GM21825 (cell line): ENCODE measurements at regions not wholly inside any gene's neighbourhood (a gene's known extent, or its start where the extent isn't known, plus 50 kb on each side); places are given as distances from the start of the nearest gene placed in this dataset.
"Not testable (repeated sequence)": the region's sequence is repeated elsewhere in the genome, so short reads cannot be mapped to it uniquely, and the experiment has no call there.

Experiments used
- ATAC-seq: cut with Tn5 transposase; IDR thresholded peaks from one replicate; pipeline ENCODE4 v1.9.1; 2021; ENCODE audit warnings: mild to moderate bottlenecking, moderate library complexity; ENCODE audit not compliant: unreplicated experiment

DNA sequence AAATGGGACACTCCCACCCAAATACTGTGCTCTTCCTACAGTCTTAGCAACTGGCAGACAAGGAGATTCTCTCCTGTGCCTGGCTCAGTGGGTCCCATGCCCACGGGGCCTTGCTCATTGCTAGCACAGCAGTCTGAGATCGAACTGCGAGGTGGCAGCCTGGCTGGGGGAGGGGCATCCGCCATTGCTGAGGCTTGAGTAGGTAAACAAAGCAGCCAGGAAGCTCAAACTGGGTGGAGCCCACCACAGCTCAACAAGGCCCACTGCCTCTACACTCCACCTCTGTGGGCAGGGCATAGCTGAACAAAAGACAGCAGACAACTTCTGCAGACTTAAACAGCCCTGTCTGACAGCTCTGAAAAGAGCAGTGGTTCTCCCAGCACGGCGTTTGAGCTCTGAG lies 174.8 kb downstream of the COL12A1 start:
- not testable (repeated sequence) for ATAC-seq

DNA sequence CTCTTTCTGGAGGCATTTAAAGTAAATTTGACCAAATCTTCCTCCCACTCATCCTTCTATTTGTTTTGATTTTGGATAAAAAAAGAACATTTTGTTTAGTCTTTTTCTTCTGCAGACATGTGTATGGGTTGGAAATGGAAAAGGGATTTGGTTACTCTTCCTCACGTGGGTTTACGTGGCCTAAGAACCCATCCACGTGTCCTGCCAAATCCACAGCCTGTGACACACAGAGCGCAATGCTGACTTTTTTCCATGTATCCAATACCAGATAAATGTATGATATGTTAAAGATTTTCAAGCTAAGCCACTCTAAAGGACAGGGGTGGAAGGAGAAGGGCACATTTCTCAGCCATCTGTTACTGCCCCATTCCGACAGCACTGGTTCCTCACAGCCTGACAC lies 176.5 kb downstream of the COL12A1 start:
- no peak for ATAC-seq

DNA sequence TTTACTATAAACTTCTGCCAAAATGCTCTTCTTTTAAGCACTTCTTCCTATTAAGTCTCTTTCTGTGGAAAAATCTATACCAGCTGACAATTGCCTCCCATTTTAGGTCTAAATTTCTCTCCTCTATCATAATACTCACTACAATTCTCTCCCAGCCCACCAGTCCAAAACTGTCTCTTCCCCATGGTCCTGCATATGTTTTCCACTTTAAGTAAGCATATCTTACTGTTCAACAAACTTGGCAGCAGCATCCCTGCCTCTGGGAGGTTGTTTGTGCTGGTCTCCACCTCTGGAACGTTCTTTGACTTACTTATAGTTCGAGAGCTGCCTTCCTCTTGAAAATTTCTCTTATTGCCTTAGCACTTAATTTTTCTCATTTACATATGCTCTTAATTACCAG lies 180.5 kb downstream of the COL12A1 start:
- no peak for ATAC-seq

DNA sequence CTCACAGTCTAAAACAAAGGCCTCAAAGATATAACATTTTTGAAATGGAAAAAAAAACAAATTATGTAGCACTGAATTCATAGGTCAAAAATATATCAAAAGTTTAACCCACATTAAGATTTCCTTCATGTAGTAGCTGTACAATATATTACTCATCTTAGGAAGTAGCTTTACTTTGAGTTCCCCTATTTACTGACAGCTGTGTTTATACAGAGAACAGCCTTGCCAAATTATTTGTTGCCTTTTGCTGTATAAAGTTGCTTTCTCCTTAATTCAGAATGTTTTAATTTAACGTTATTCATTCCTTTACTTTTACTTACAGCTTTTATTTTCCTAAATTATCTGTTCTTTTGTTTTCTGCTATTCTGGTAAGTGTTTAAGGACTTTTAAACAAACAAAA lies 181.0 kb downstream of the COL12A1 start:
- ATAC-seq = no peak

DNA sequence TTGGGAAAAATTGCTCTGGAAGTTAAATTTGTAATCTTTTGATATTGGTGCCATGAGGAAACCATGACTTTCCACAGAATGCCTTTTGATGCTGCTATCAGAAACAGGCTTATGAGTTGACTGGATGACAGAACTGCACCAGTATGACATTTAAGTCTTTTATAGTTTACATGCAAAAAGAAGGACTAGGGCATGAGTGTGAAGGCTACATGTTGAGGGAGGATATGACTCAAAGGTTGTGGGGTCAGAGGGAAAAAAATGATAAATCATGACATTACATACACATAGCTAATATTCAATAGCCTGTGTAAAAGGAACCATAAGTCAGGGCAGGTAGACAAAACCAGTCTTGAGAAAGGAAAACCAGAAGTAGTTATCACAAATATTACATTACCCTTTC lies 182.2 kb downstream of the COL12A1 start:
- no peak for ATAC-seq

DNA sequence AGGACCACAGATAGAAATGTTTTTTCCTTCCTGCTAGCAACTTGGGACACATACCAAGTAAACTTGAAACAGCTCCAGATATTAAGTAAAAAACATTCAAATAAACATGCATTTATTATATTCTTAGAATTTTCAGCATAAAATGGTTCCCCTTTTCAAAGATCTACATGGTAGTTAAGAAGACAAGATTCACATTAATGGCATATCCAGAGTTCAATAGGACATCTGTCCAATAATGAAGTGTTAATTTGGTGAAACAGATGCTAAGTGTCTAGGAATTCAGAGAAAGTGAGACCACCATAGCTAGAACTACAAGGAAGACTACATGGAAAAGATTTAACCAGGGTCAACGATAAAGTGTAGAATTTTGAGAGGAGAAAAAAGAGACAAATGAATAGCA lies 184.9 kb downstream of the COL12A1 start:
- no peak for ATAC-seq

DNA sequence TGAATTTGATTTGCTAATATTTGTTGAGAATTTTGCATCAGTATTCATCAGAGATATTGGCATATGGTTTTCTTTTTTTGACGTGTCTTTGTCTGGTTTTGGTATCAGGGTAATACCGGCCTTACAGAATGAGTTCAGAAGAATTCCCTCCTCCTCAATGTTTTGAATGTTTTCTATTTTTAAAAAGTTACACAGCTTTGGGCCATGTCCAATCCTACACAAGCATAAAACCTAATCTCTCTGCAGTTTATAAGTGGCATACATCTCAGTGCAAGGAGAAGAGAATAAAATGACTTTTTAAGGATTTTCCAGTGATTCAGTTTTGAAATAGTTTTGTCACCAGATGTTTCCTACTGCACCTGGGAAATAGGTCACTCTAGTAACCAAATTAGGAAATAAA lies 185.5 kb downstream of the COL12A1 start:
- ATAC-seq = no peak

DNA sequence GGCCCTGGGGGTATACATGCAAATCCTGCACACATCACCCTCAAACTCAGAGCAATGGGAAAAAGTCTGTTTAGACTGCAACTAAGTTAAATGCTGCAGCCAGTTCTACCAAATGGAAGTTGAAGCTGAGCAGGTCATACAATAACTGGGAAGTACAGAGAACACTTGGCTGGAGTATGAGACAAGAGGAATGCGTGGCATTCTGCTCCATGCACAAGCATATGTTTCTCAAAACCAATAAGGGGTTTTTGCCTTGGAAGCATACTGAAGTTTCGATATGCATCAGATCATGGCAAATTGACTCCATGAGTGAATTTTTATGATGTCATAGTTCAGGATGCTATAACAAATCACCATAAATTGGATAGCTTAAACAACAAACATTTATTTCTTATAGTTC lies 193.8 kb downstream of the COL12A1 start:
- no peak for ATAC-seq

DNA sequence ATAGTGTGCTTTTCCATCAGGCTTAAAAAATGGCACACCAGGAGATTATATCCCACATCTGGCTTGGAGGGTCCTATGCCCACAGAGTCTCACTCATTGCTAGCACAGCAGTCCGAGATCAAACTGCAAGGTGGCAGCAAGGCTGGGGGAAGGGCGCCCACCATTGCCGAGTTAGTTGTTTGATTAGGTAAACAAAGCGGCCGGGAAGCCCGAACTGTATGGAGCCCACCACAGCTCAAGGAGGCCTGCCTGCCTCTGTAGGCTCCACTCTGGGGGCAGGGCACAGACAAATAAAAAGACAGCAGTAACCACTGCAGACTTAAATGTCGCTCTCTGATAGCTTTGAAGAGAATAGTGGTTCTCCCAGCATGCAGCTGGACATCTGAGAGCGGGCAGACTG lies 201.9 kb downstream of the COL12A1 start:
- ATAC-seq = not testable (repeated sequence)

DNA sequence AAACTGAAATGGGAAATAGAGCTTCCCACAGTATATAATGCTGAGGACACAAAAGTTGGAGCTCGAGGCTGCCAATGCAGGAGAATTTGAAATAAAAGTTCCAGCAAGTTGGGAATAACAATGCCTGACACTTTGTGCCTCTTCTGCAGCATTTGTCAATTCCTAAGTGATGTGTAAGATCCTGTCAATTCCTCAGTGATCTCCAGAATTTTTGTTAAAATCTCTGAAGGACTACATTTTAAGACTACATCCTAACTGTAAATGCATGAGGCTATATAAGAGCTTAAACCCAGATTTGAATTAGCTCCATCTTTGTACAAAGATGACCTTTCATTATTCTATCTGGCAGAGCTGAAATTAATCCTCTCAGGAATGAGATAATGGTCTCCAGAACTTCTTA lies 208.2 kb downstream of the COL12A1 start:
- ATAC-seq = no peak

DNA sequence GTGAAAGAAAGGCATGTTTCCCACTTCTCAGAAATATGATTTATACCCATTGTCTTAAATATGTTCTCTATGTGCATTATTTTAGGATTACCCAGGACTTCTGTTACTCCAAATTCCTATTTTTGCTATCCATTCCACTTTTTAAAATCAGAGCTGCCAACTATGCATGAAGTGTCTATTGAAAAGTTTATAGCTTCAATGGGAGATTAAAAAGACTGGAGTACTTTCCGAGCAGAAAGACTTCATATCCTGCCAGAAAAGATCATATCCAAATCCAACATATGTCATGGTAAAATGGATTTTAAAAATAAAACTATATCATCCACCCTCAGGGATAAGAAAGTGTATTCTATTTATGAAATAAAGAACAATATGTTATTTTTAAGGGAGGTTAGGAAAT lies 212.7 kb downstream of the COL12A1 start:
- ATAC-seq = no peak

DNA sequence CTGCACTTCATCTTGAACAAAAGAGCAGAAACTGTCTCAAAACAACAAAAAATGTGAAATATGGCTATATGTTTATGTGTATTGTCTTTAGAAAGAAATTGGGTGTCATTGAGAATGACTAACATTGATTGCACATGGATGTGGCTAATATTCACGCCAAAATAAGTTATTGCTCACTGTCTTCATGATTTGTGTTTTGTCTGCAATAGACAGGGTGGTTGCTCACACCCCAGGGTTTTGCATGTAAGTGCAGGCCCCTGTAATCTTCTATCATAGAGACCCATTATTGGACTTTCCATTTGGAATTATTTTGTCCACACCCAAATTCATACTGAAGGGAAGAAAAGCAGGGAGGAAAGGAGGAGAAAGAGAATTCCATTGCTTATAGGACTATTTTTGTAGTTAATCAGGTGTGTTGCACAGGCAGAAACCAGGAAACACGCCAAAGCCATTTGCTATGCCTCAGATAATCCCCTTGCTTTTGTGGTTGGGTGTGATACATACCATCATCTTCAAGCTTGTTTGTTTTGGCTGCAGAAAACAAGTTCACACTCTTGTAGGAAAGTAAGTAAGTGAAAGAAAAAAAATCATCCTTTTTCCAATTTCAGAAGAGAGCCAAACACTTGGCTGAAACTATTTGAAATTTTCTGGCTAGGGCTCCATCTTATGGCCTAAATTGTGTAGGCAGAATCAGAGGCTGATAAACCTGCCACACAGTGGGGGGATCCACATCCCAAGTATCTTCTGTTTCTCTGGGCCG lies 214.1 kb downstream of the COL12A1 start:
- no peak for ATAC-seq

DNA sequence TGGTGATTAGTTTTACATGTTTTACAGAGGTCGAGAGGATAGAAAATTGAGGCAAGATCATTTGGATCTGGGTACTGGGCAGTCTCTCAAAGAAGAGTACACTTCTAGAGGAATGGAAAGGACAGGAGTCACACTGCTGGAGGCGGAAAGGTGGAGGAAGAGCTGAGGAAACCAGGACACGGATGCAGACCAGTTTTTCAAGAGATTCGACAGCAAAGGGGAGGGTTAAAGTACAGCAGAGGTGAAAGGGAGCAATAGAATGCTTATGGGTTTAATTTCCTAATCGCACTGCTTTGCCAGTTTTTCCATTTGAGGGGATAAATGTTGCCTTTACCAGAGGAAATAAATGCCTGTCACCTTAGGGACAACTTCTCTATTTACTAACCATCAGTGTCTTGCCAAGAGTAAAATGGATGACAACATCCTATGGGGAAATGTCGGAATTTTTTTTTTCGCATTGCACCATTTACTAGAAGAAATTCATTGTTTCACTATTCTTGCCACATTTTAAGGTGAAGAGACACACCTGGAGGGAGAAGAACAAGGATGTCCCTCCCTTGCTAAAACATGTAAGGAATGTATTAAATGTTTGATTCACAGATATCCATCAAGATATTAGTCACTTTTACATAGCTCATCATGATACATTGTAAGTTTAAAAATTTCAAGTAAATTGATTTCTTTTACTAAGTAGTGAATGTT lies 226.6 kb downstream of the COL12A1 start:
- ATAC-seq = no peak

DNA sequence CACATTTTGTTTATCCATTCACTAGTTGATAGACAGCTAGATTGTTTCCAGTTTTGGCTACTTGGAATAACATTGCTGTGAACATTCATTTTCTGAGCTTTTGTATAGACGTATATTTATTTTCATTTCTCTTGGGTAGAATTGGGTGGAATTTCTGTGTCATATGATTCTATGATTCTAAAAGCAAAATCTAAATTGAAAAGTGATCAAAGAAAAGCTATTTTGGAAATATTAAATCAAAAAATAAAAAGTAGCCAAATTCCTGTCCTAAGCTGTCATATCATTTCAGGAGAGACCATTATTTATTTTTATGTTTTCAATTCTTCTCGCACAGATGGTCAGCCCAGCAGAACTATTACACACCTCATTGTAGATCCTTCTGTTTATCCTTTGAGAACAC lies 229.2 kb downstream of the COL12A1 start:
- ATAC-seq = no peak

DNA sequence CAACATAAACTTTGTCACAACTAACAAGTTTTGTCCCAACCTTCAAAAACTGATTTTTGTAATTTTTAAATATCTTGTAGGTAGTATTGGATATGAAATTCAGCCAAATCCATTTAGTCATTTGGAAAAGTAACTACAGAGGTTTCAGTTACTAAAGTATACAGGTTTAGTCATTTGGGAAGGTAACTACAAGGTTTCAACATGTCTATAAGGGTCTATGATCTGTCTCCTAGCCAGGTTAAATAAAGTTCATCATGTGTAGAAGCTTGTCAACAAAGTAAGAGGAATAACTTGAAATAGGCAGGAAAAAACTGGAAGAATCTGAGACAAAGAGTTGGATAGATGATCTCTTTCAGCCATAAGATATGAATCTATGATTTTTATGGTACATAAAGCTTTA lies 229.8 kb downstream of the COL12A1 start:
- no peak for ATAC-seq

DNA sequence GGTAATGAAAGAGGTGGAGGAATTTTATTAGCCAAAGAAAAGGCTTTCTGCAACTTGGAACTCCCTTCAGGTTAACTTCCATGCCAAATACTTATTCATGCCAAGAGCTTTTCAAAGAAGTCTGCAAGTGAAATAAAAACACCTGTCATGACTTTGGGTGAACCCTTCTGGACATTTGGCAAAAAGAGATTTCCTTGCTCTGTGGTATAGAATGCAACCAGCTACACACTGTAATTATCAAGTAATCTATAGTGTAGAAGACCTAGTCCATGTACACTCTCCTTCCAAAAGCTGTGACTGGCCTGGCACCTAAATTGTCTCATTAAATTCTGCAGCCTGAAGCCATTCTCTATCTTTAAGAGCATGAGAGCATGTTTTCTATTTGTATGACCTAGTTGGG lies 232.3 kb downstream of the COL12A1 start:
- no peak for ATAC-seq

DNA sequence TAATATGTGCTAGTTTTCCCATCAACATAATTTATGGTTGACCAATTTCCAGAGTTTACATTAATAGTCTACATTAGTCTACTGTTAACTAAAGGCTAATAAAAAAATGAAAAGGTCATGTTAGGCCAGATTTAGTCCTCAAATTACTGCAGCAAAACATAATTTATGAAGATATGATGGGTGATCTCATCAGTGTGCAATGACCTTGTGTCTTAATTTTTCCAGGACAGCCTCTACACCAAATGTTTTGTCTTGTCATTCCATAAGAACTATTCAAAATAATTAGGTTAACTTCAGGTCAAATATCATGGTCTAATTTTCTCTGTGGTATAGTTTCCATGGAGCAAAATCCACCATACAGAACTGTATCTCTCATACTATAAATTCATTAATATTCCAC lies 234.2 kb downstream of the COL12A1 start:
- ATAC-seq = no peak

DNA sequence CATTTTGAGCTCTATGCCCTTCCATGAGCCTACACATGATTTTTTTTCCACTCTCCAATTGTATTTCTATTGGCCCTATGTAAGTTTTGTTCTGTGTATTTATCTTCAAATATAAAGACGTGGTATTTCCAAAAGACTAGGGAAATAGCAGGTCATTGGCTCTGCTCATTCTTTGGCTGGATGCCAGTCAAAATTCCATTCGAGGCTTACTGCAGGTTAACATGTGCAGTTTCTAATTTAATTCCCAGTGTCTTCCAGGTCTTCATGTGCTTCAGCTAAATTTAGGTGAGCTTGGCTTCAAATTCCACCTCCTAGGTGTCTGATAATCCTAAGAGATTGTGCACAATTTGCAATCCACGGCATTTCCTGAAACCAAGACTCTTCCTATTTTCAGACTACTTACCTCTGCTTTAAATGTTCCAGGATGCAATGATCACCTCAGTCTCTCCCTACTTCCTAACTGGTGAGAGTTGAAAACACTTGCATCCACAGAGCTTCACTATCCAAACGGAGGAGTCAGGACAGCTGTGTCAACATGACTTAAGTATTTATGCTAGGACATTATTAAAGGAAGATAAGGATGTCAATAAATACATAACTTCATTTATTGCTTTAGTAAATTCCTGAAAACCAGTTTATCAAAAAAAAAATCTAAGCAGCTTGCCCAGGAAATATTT lies 236.1 kb downstream of the COL12A1 start:
- ATAC-seq = no peak

DNA sequence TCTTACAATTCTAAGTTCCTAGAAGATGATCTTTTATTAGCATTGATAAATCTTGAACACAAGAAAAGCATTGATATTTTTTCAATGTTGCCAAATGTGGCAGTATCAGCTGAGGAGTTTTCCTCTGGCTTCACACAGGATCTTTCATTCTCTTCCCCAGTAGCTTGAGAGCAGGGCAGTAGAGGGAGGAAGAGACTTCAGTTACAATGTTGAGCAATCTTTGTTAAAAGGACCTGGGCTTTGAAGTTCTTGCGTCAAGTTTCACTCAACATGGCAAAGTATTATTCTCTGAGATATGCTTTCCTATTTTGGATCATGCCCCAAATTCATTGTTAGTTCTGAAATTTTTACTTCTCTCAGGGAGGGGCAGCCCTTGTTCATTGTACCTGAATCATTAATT lies 238.0 kb downstream of the COL12A1 start:
- no peak for ATAC-seq

DNA sequence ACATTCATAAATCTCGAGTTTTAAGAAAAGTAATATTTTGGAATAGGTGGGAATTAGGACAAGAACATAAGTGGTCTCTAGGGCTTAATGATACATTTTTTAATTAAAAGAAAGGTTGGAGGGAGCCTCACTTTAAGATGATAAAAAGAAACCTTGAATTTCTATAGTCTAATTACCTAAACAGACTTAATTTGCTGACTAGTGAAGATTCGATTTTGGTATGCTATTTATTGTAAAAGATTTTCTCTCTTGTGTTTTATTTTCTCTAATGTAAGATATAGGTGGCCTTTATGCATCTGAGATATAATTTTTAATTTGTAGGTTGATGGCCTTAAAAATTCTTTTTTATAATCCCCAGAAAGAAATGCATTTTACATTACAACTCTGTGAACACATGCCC lies 239.1 kb downstream of the COL12A1 start:
- no peak for ATAC-seq

DNA sequence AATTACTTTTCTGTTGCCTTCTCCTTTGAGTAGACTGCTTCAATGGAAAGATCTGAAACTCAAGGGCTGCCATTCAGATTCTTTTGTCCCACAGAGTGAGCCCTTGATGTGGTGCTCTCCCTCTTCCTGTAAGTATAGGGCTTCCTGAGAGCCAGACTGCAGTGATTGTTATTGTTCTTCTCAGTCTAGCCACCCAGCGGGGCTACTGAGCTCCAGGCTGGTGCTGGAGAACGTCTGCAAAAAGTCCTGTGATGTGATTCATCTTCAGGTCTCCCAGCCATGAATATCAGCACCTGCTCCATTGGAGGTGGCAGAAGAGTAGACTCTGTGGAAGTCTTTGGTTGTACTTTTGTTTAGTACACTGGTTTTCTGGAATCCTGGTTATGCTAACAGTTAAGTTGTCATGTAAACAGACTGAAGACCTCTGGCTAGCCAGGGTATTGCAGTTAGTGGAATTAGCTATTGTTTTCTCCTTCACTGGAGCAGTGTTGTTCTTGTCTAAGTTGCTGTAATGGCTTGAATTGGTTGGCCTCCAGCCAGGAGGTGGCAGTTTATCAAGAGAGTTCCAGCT lies 240.9 kb downstream of the COL12A1 start:
- no peak for ATAC-seq
